ENCODE measurements at regions not wholly inside any gene's neighbourhood (a gene's known extent, or its start where the extent isn't known, plus 50 kb on each side); places are given as distances from the start of the nearest gene placed in this dataset.

GRCh38 chr4:110945600-110945999, 322.7 kb upstream of the PITX2 start:
- no peak overlapping the region for H3K27ac Mint-ChIP-seq
- intact Hi-C loops (cut with micrococcal nuclease) = no loop called here
- CTCF ChIA-PET = no interaction called here

GRCh38 chr4:110949542-110949941, 326.7 kb upstream of the PITX2 start:
- Histone ChIP-seq H3K4me2 (replicated peaks; ENCODE audit: low read depth, low read length, poor library complexity, severe bottlenecking) (no peak overlapping the region), H3K9ac (ENCODE audit: low read length) (no peak overlapping the region), H3K4me1 (ENCODE audit: control insufficient read depth in 2 of 2, insufficient read depth in 2 of 2, low read length in 2 of 2) (no peaks in the 10 kb centered on the region), H2AFZ (ENCODE audit: insufficient read depth, low read depth, low read length, poor library complexity, severe bottlenecking) (no peak overlapping the region), H3K4me3 (ENCODE audit: control extremely low read depth in 1 of 5, extremely low read depth in 1 of 5, insufficient read depth in 1 of 5, low read depth in 2 of 5, low read length in 4 of 5) (no peak overlapping the region), H3K36me3 (replicated peaks in 1 of 2; ENCODE audit: control extremely low read depth in 1 of 2, control insufficient read depth in 1 of 2, extremely low read depth in 1 of 2, insufficient read depth in 2 of 2, low read length in 1 of 2) (no peaks in the 10 kb centered on the region), H3K27ac (ENCODE audit: low read length in 2 of 2) (no peak overlapping the region), H4K20me1 (ENCODE audit: control insufficient read depth, insufficient read depth, low read length, poor library complexity, severe bottlenecking) (no peaks in the 10 kb centered on the region), H3K9me3 (ENCODE audit: control extremely low read depth in 1 of 3, control insufficient read depth in 2 of 3, insufficient read depth in 1 of 3, low read length in 2 of 3) (no peaks in the 10 kb centered on the region), H3K79me2 (ENCODE audit: control insufficient read depth, insufficient read depth, low read length) (no peaks in the 10 kb centered on the region), H3K27me3 (replicated peaks in 1 of 4; ENCODE audit: control extremely low read depth in 1 of 4, control insufficient read depth in 3 of 4, insufficient read depth in 4 of 4, low read length in 3 of 4) (no peaks in the 10 kb centered on the region)
- ChIA-PET POLR2A (no interaction called here), CTCF (no interaction called here)
- no CpG with 5 or more reads among the region's 3 CpGs for WGBS (ENCODE audit: insufficient coverage)
- intact Hi-C loops (cut with micrococcal nuclease) = no loop called here
- no peak for DNase-seq
- no peaks in the 10 kb centered on the region for H3K27me3 Mint-ChIP-seq
- no peak overlapping the region for H3K27ac Mint-ChIP-seq
- no peak for ATAC-seq (ENCODE audit: low read depth)
- TF ChIP-seq EZH2 (IDR thresholded peaks at IDR 0.05; ENCODE audit: borderline replicate concordance, insufficient read depth, low read depth, low read length, poor library complexity, severe bottlenecking) (no peak), CTCF (IDR thresholded peaks at IDR 0.05) (no peak)
- no peaks in the 10 kb centered on the region for H3K9me3 Mint-ChIP-seq (ENCODE audit: insufficient read depth)
- H3K4me1 Mint-ChIP-seq = no peaks in the 10 kb centered on the region
- no peak overlapping the region for H3K4me3 Mint-ChIP-seq

More at GRCh38 chr4:110945600-110945999, 322.7 kb upstream of the PITX2 start:
- no peak for ATAC-seq (ENCODE audit: low read depth)
- no peak overlapping the region for H3K27ac ChIP-seq (ENCODE audit: low read length in 2 of 2)
- no peaks in the 10 kb centered on the region for H3K9me3 ChIP-seq (ENCODE audit: control extremely low read depth in 1 of 3, control insufficient read depth in 2 of 3, insufficient read depth in 1 of 3, low read length in 2 of 3)
- POLR2A ChIA-PET = no interaction called here
- H3K4me3 ChIP-seq (ENCODE audit: control extremely low read depth in 1 of 5, extremely low read depth in 1 of 5, insufficient read depth in 1 of 5, low read depth in 2 of 5, low read length in 4 of 5) = no peak overlapping the region
- TF ChIP-seq CTCF (IDR thresholded peaks at IDR 0.05) = no peak
- no peak for TF ChIP-seq EZH2 (IDR thresholded peaks at IDR 0.05; ENCODE audit: borderline replicate concordance, insufficient read depth, low read depth, low read length, poor library complexity, severe bottlenecking)
- H3K27me3 Mint-ChIP-seq = no peaks in the 10 kb centered on the region
- no peak overlapping the region for H3K4me3 Mint-ChIP-seq
- H3K9ac ChIP-seq (ENCODE audit: low read length) = no peak overlapping the region
- no peaks in the 10 kb centered on the region for H3K27me3 ChIP-seq (replicated peaks in 1 of 4; ENCODE audit: control extremely low read depth in 1 of 4, control insufficient read depth in 3 of 4, insufficient read depth in 4 of 4, low read length in 3 of 4)
- H3K9me3 Mint-ChIP-seq (ENCODE audit: insufficient read depth) = no peaks in the 10 kb centered on the region
- no peaks in the 10 kb centered on the region for H3K4me1 Mint-ChIP-seq
- H4K20me1 ChIP-seq (ENCODE audit: control insufficient read depth, insufficient read depth, low read length, poor library complexity, severe bottlenecking) = no peaks in the 10 kb centered on the region
- H3K79me2 ChIP-seq (ENCODE audit: control insufficient read depth, insufficient read depth, low read length) = no peaks in the 10 kb centered on the region
- H3K4me1 ChIP-seq (ENCODE audit: control insufficient read depth in 2 of 2, insufficient read depth in 2 of 2, low read length in 2 of 2) = no peaks in the 10 kb centered on the region
- no peak for DNase-seq
- no peak overlapping the region for H3K4me2 ChIP-seq (replicated peaks; ENCODE audit: low read depth, low read length, poor library complexity, severe bottlenecking)
- H3K36me3 ChIP-seq (replicated peaks in 1 of 2; ENCODE audit: control extremely low read depth in 1 of 2, control insufficient read depth in 1 of 2, extremely low read depth in 1 of 2, insufficient read depth in 2 of 2, low read length in 1 of 2) = no peaks in the 10 kb centered on the region
- 98% methylated on average over 14 of the region's 16 CpGs for WGBS (ENCODE audit: insufficient coverage)
- H2AFZ ChIP-seq (ENCODE audit: insufficient read depth, low read depth, low read length, poor library complexity, severe bottlenecking) = no peak overlapping the region

Data from B cell (primary cell).